Lung microvascular endothelial cell (primary cell): ENCODE measurements at regions not wholly inside any gene's neighbourhood (a gene's known extent, or its start where the extent isn't known, plus 50 kb on each side); places are given as distances from the start of the nearest gene placed in this dataset.
A peak's percentile ranks its signal among the peaks of the same experiment; 100 is the strongest.

Source experiments
- DNase-seq, 2 donors: peaks; one replicate each; pipeline versions ENCODE4 v3.0.0 to v3.0.0-alpha.2; 2010; ENCODE audit warnings: low read depth in 2 of 2

DNA sequence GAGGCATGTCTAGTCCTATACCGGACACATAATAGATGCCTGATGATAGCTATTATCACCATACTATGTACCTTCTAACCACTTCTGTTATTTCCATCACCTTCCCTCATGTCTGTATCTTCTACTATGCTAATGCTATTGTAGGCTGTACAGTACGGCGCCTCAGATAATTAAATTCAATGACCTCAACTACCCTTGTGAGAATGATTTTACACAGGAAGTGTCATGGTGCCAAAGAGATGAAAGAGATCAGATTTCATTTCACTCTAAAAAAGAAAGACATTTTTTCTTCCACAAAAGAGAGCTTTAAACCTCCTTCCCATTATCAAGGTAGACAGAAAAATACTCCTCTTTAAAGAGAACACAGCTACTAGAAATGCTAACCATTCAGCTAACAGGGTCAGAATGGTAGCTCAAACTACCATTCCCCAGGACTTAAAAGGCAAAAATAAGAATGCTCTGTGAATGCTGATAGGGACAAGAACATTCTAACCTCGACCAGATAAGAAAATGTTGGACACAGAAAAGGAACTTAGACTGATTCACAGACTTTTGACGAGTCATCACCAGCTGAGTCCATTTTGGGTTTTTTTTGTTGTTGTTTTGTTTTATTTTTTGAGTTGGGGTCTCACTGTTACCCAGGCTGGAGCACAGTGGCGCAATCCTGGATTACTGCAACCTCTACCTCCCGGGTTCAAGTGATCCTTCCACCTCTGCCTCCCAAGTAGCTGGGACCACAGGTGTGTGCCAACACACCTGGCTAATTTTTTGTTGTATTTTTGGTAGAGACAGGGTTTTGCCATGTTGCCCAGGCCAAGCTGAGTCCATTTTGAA, 99.2 kb upstream of the RAPGEF2 start:
- DNase-seq: peak; percentile 61 to 68

DNA sequence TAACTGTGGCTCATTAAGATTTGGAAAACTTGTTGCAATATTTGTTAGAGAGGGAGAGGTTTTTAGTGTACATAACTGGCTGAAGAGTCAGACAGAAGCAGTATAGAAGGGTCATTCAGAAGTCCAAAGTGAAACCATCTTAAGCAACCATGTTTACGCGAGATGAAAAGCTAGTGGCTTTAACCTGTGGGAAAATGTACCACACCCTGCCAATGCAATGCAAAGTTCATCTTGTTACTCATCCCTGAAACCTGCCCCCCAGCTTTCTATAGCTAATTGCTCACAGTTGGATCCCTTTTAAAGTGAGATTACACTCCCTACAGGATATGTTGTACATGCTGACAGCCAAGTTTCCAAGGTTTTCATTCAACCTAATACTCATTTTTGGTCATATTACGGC, 96.7 kb upstream of the RAPGEF2 start:
- DNase-seq: no peak

DNA sequence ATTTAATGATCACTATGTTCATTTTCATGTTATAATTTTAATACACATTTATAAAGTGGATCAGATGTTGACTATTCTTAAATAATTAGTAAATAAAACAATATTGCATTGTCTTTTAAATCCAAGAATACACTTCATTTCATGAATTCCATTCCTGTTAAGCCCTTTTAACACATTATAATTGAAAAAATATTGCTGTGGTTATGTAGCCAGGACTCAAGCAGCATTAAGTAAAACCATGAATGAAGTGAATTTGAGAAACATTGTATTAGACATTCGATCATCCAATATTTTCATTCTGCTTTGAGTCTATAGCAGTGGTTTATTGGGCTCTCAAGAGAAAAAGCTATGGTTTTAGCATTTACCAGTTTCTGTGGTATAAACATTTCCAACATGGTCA, 94.2 kb upstream of the RAPGEF2 start:
- DNase-seq: no peak

DNA sequence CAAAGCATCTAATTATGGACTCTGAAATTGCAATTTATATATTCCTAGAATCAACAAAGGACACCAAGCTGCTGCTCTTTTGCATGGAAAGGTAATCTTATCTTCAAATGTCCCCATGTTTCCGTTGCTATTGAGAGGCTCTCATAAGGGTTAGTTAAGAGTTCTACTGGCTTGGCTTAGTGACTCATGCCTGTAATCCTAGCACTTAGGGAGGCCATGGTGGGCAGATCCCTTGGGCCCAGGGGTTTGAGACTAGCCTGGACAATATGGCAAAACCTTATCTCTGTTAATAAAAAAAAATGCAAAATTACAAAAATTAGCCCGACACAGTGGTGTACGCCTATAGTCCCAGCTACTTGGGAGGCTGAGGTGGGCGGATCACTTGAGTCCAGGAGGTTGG, 93.4 kb upstream of the RAPGEF2 start:
- no peak for DNase-seq

DNA sequence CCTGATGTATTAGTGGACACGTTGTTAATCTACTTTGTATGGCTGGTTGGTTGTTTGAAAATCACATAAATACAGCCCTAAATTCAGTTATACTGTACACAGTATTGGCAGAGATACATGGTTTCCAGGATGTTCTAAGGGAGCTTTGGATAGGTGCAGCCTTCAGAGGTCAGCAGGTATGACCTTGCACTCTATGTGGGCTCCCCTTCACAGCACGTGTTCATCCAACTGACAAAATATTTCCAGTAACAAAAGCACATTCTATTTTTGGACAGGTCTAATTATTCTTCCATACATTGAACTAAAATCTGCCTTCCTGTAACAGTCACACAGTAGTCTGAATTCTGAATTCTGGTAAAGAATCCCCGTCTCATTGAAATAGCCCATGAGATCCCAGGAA, 92.8 kb upstream of the RAPGEF2 start:
- DNase-seq: peak in 1 of 2 donors; percentile 42

DNA sequence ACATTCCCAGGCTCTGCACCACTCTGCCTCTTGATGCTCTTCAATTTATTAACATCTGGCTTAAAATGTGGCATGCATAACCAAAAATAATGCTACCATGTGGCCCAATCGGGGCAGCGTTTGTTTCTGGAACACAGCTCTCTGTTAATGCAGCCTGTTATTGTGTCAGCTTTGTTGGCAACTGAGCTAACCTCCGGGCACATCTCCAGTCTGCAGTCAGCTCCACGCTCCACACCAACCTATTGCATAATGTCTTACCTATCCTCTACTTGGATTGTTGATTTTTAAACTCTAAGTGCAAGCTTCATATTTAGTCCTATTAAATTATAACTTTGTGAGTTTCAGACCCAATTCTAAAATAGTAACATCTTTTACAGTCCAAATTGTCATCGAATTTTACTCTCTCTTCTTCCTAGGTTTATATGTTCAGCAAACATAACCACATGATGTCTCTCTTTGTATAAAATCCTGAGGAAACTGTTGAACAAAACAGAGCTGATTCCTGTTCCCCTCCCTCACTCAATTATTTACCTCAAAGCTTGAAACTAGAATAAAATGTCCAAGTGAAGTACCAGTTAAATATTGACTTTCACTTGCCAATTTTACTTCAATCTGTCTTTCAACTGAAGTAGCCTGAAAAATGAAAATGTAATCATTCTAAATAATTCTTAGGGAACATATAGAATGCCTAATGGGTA, 92.2 kb upstream of the RAPGEF2 start:
- DNase-seq: peak; percentile 39 to 92

DNA sequence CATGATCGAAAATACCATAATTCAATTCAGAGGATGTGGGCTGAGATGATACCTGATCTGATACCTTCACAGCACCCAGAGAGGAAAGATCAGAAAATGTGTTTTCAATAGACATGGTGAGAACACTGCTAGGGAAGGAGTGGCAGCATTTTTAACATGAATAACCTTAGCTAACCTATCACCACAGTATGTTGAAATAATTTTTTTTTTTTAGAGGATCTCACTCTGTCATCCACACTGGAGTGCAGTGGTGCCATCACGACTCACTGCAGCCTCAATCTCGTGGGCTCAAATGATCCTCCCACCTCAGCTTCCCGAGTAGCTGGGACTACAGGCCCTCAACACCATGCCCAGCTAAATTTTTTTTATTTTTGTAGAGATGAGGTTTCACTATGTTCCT, 90.5 kb upstream of the RAPGEF2 start:
- no peak for DNase-seq

DNA sequence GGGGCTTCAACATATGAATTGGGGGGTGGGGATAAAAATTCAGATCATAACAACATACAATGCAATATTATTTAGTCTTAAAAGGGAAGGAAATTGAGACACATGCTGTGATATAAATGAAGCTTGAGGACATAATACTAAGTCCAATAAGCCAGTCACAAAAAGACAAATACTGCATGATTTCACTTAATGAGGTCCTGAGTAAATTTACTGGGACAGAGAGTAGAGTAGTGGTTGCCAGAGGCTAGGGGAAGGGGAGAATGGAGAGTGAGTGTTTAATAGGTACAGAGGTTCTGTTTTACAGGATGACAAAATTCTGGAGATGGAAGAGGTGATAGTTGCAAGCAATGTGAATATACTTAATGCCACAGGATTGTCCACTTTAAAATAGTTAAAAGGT, 89.2 kb upstream of the RAPGEF2 start:
- no peak for DNase-seq

DNA sequence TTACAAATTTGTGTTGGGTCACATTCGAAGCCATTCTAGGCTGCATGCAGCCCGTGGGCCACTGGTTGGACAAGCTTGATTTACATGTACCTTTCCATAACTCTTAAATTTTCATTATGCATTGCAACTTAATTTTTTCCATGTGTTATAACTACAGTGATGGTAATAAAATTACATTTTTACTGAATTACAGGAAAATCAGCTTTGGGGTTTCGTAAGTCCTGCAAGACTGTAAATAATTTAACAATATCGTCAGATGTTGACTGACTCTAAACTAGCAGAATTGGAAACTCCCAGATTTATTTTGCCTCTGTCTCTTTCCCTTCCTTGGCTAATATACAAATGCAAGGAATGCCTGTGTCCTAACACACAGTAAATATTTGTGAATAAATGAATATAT, 88.0 kb upstream of the RAPGEF2 start:
- no peak for DNase-seq

DNA sequence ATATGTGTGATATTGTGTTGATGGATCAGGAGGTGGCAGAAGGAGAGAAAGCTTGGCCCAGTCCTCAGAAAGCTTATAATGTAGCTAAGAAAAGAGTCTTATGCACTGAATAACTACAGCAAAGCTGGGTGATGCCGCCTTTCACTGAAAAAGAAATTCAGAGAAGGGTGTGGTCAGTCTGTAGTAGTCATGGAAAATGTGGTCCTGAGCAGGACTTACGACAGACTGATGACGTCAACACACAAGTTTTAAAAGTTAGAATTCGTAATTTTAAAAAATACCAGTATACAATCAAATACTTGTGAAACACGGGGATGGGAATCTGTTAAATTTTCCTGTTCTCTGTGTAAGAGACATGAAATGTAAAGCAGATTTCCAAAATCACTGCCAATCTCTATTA, 87.0 kb upstream of the RAPGEF2 start:
- peak in 1 of 2 donors; percentile 15 for DNase-seq

DNA sequence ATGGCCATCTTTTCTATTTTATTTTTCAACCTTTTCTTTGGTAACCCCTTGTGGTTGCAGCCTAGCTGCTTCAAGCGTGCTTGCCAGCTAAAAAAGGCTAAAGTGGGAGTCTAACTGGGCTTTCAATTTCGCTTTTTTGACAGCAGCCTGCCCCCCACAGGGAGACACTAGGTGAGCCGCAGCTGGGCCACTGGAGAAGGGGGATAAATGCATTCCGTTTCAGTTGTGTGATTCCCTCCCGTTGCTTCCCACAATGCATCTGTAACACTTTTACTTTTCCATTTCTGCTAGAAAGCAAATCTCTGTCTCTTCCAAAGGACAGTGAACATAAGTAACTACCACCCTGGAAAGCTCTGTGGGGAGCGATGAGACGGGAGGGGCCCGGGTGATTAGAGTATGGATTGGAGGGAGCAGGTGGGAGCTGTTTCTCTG, 86.3 kb upstream of the RAPGEF2 start:
- DNase-seq: peak in 1 of 2 donors; percentile 66

DNA sequence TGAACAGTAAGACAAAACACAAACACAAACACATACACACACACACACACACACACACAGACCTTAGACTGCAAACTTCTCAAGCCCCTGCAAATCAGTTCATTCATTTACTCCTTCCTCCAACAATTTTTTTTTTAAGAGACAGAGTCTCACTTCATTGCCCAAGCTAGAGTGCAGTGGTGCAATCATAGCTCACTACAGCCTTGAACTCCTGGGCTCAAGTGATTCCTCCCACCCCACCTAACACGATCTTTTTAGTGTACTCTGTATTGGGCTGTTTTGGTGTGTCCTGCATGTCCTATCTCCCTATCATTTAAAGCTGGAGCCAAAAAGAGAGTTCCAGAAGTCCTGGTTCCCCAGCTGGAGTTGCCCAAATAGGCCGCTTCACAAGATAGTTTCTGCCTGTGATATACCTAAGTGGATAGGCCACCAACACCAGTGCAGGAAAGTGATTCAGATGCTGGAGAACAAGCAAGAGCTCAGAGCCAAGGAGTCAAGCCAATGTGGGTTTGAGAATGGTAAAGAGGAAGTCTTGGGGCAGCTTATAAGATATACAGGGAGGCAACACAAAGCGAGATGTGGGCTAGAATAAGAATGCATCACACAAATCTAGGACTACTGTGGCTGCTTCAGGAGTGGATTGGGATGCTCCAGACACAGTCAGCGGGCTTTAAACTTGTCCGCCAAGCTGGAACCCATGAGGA, 85.4 kb upstream of the RAPGEF2 start:
- no peak for DNase-seq

DNA sequence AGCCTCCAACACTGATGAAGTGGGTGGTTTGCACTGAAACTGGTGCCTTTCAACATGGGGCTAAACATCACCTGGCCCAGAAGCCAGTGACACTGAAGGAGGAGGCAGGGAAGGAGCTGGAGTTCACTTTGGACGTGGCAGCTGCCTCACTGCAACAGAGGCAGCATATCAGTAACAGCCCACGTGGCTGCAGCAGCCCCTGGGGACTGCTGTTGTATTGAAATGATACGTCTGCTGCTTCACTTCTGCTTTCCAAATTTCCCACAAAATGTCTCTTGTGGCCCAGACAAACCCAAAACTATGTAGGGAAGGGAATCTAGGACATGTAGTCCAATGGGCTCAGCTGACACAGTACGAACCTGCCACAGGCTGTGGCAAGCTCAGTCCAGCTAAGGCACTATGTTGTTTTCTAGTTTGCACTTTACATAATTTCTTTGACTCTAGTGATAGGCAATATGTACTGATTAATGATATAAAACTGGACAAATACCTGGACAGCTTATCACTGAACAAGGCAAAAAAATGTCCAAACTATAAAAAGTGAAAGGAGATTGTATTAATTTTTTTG, 84.7 kb upstream of the RAPGEF2 start:
- no peak for DNase-seq

DNA sequence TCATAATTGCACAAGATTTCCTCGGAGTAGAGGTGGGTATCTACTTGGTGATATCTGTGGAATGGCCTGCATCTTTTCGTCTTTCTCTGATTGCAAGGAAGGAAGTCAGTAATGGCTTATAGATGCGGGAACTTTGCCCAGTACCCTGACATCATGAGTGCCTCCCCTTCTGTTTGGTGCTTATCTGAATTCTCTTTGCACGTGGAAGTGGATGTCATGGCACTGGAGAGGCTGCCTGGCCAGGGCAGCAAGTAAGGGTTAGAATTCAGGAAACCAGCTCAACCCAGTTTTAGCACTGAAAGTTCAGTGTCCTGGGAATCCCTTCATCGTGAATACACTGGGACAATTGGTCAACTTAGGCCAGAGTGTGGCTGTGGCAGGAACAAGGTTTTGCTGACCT, 83.5 kb upstream of the RAPGEF2 start:
- DNase-seq: peak; percentile 81

DNA sequence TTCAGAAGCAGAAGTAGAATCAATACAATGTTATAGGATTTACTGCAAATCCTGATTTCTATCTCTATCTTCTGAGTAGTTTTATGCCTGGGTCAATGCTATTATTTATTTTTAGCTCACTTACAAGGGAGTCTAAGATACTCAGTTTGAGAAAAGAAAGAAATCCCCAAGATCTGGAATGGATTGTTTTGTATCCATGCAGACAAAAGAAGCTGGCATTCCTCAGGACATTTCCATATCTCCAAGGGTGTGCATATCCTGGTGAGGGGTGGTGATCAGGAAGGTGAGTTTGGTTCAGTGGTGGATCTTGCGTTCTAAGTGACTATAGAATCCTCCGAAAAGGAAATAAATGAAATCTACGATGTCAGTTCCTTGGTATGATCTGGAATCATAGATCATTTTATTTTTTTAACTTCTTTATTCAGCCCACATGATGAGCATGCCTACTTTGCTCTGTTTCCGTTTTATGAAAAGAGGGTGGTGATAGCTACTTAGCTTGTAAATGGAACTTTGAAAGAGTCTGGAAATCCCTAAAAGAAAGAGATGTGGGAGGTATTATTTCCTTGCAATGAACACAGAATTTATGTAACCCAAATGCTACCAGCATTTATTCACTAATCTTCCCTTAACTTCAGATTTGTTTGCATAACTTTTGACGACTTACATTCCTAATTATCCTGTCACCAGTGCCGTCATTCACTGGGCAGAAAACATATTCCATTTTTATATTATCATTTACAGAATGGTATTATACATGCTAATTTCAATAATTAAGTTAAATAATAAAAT, 81.1 kb upstream of the RAPGEF2 start:
- no peak for DNase-seq

DNA sequence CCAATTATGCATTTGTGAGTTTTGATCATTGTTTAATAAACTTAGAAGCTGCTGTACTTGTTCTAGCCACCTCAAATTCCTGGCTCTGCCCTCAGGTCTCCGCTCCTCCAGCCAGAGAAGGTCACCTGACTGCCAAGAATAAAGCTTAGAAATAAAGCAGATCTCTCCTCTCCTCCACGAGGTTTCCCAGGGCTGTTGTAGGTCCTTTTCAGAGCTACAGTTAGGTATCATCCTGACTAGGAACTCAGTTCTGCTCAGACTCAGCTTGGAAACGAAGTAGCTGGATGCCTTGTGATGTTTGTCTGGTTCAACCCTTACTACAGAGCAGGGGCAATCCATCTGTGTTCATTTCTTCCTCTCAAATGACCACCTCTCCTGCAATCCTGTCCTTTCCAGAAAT, 79.1 kb upstream of the RAPGEF2 start:
- DNase-seq: no peak

DNA sequence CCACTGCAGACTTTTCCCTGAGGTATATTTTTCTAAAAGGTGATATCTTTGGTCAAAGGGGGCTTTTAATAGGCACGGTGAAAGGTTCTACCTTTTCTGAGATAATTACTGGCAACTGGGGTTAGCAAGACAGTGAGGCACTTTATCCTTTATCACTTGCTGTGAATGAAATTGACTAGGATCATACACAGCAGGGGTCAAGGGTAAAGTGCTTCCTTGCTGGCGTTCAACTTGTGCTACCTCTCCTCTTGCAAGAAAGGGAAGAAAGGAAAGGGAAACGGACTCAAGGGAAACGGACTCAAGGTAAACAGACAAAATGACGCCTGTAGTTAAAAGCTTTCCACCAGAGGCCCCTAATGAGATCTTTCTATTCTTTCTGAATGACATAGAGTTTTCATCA, 78.6 kb upstream of the RAPGEF2 start:
- DNase-seq: peak in 1 of 2 donors; percentile 32

DNA sequence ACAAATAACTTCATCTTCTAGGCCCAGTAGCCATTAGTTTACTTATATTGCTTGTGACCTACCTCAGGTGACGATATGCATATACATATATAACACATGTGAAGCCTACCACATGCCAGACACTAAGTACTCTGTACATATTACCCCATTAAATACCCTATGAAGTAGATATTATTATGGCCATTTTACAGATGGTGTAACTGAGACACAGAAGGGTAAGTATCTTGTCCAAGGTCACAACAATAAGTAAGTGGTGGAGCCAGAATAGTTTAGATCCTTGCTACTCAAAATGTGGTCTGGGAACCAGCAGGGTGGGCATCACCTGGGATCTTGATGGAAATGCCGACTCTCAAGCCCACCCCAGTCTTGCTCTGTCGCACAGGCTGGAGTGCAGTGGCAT, 78.1 kb upstream of the RAPGEF2 start:
- DNase-seq: no peak

DNA sequence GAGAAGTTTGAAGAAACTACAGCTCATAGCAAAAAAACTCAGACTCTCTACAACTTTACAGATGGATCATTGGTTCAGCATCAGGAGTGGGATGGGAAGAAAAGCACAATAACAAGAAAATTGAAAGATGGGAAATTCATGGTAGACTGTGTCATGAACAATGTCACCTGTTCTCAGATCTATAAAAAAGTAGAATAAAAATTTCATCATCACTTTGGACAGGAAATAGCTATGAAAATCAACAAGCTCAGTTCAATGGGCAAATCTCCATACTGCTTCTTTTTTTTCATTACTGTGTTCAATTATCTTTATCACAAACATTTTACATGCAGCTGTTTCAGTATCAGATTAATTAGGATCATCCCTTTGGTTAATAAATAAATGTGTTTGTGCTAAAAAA, 76.5 kb upstream of the RAPGEF2 start:
- peak in 1 of 2 donors; percentile 52 for DNase-seq

DNA sequence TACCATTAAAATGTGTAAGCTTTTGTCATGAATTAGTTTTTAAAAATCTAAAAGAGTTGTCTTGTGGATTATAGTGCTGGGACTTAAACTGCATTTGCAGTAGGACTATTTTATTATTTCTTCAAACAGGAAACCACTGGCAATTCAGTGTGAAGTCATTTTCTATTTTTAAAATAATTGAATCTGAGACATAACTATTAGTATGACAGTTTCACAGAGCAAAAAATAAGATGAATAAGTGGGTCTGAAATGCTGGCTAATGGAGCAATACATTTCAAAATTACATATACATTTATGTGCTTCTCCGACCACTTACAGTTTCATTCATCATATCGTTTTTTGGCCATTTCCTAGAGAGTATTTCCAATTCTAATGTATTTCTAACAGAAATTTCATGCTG, 75.3 kb upstream of the RAPGEF2 start:
- DNase-seq: peak; percentile 66

DNA sequence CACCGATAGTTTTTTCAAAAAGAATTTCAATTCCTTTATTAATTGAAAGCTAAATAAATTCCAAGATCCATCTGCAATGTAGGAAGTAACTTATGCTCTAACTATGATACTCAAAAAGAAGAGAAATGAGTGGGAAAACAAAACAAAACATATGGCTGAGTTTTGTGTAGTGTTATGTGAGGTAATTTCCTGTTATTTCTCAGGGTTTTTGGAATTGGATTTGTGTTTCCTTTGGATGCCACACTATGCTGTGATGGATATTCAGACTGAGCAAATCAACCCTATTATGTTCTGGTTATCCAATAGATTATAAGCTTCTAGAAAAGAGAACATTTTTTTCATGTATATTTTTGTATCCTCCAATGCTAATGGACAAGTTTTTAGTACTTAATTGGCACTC, 73.4 kb upstream of the RAPGEF2 start:
- peak; percentile 71 to 76 for DNase-seq
